ENCODE measurements at regions not wholly inside any gene's neighbourhood (a gene's known extent, or its start where the extent isn't known, plus 50 kb on each side); places are given as distances from the start of the nearest gene placed in this dataset.
"Not testable (repeated sequence)": the region's sequence is repeated elsewhere in the genome, so short reads cannot be mapped to it uniquely, and the experiment has no call there.

GRCh38 chr7:26954951-26955350, 90.6 kb upstream of the SKAP2 start:
- DNase-seq = no peak

DNA sequence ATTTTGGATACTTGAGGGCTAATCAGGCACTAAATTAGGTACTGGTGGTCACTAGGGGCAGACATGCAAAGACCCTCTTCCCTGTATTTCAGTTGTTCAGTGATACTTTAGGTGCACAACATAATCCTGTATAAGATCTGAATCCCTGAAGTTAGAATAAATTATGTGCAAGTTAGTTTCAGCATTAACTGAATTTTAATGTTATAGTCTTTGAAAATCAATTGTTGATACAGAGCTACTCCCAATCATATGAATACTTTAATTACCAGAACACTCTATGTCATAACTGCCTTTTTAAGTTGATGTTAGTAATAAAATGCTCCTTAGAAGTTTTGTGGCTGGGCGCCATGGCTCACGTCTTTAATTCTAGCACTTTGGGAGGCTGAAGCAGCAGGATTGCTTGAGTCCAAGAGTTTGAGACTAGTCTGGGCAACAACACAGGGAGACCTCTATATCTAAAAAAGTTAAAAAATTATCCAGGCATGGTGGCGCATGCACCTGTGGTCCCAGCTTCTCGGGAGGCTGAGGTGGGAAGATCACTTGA, 87.1 kb upstream of the SKAP2 start:
- no peak for DNase-seq

- DNase-seq = no peak
Observed at GRCh38 chr7:26950889-26951288, 86.5 kb upstream of the SKAP2 start.

DNA sequence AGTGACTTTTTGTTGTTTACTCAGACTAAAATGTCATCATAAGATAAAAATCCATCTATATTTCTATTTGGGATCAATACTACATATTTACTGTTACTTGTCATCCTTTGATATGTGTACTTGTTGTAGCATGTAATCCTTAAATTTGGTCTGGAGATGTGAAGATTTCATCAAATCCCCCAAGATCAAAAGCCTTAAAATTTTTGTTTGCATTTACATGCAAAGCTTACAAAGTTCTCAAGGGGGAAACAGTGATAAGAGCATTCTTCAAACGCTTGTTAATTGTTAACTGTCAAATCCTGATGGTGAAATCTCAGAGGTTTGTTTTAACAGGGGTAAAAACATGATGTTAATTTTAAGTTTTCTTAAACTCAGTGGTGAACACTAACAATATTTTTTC, 84.9 kb upstream of the SKAP2 start:
- no peak for DNase-seq

DNA sequence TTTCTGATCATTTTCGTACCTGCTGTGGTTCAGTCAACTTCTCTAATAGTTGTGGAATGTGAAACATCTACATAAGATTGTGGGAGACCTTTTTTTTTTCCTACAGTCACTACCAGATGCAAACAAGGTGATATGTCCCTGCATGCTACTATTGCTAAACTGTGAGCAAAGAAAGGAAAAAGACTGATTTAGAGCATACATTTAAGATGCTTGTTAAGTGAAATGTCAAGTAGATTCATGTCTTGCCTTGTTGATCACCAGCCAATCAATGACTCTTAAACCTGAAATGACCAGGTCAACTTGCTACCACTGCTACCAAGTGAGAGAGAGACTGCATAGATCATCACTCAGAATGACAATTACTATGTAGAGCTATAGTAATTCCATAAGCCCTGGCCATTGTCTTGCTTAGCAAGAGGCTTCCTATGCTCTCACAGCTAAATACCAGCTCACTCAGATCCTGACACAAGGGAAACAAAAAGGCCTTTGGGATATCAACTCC, 84.3 kb upstream of the SKAP2 start:
- DNase-seq = no peak

GRCh38 chr7:26944501-26945358, 80.3 kb upstream of the SKAP2 start:
- no peak for DNase-seq

- no peak for DNase-seq
Observed at GRCh38 chr7:26937939-26938623, 73.7 kb upstream of the SKAP2 start.

DNA sequence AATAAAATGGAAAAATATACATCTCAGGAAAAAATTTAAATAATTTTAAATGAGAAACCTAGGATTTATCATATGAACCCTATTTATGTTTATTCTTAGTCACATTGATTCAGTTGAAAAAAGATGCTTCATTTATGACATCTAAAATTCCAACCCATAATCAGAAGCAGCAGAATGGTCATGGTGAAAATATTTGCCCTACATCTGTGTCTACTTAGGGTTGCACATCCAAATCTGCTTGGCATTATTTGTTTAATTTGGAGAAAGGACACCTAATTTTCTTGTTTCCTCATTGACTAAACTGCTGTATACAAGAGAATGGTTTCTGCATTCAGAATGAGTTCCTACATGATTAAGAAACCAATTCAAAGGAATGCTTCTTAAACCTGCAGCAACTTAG, 72.9 kb upstream of the SKAP2 start:
- DNase-seq = no peak

DNA sequence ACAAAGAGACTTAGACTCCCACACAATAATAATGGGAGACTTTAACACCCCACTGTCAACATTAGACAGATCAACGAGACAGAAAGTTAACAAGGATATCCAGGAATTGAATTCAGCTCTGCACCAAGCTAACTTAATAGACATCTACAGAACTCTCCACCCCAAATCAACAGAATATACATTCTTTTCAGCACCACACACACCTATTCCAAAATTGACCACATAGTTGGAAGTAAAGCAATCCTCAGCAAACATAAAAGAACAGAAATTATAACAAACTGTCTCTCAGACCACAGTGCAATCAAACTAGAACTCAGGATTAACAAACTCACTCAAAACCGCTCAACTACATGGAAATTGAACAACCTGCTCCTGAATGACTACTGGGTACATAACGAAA, 68.2 kb upstream of the SKAP2 start:
- DNase-seq = not testable (repeated sequence)

GRCh38 chr7:26930845-26931244, 66.5 kb upstream of the SKAP2 start:
- no peak for DNase-seq

GRCh38 chr7:26930201-26930600, 65.8 kb upstream of the SKAP2 start:
- DNase-seq = no peak

DNA sequence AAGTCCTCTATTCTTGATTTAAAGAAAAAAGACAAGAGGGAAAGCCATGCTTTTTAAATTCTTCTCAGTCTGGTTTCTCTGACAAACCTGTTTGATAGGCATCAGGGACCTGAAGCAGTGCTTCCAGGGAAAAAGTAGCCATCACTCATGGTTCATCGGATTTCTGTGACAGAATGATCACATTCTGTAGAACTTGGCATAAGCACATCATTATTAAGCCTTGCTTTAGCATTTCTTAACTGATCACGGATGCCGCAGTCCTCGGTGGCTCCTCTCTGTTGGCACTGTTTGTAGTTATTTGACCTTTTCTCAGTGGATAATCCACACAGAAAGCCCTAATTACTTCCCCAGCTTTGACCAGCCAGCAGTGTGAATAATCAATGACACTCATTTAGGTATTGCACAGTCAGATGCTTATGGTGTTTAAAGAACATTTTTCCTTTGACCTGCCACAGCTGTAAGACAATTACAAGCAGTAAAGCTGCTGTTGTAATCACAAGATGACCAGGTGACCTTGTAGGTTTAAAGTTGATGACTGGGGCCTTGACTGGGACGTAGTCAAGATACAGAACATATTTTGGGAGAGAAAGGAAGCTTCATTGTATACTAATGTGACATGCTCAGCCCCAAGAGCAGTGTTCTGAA, 64.4 kb upstream of the SKAP2 start:
- no peak for DNase-seq

DNA sequence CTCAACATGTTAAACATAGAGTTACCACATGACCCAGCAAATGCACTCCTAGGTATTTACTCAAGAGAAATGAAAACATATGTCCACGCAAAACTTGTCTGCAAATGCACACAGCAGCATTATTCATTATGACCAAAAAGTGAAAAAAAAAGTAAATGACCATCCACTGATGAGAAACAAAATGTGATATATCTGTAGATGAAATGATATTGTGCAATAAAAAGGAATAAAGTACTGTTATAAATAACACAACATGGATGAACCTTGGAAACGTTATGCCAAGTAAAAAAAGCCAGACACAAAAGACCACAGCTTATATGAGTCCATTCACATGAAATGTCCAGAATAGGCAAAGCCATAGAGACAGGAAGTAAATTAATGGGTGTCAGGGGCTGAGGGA, 61.4 kb upstream of the SKAP2 start:
- no peak for DNase-seq

DNA sequence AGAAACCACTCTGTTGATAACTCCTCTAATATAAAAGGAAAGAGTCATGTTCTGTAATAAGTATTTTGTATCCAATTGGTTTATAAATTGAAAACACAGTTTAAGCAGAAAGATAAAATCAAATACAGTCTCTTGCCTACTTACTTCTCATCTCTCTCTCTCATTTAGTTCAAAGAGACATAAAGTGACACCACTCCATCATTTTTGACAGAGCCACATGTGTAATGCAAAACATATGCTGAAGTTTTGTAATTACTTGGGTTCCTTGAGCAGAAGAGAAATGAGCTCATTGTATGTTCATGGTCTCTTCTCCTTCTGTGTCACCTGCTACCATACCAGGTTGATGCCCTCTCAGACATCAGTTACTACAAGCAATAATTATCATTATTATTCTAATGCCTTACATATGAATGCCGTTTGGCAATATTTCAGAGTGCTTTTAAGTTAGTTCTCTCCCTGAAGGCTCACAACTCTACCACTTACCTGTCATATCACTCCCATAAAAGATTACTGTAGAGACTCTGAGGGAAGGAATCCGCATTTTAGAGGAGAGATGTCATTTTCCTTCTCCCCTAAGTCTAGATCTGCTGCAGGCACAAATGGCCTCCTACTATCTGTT, 59.9 kb upstream of the SKAP2 start:
- DNase-seq = no peak

DNA sequence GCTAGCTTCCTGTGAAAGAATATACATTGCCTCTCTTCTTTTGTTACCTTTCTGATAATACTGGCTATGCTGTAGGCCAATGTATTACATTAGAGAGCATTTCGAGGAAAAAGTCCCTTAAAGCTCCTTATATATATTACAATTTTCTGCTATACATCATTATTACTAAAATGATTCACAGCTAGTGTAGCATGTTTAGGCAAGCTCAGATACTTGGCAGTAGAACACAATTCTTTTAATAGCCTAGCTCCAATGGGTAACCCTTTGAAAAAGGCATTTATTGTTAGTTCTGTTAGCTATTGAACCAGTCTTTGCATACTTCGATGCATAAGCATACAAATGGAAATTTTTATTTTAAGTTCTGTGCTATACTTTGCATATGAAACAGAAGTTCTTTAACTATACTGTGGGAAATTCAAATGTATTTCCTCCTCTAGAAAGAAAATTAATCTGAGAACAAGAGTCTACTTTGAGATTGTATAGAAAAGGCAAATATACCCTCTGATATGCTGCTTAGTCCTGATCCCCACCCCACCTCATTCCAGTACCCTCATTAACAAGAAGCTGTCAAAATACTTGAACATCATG, 55.6 kb upstream of the SKAP2 start:
- DNase-seq = no peak

GRCh38 chr7:26918241-26918640, 53.9 kb upstream of the SKAP2 start:
- DNase-seq = no peak

- DNase-seq = no peak
Observed at GRCh38 chr7:26916779-26917320, 52.5 kb upstream of the SKAP2 start.

GRCh38 chr7:26916336-26916735, 51.9 kb upstream of the SKAP2 start:
- no peak for DNase-seq

Measured in NCI-H146 (cell line).